HepG2 (cell line): ENCODE measurements at regions not wholly inside any gene's neighbourhood (a gene's known extent, or its start where the extent isn't known, plus 50 kb on each side); places are given as distances from the start of the nearest gene placed in this dataset.

Source experiments
- ATAC-seq: fragments of 200-7000 bp; cut with Tn5 transposase; 3 replicates; pipeline ENCODE4 v1.9.1; 2020; ENCODE audit warnings: mild to moderate bottlenecking, moderate library complexity
- BruUV-seq: library from RNA; stranded (reverse); fragments of 400-500 nt; replicated peaks from 2 replicates; lab custom pipeline; 2021; lab: Mats Ljungman, UMichigan
- CTCF ChIA-PET: fragments of 300-600 bp; formaldehyde crosslinking; extraction: SDS; loops from one replicate; lab custom pipeline; 2021; ENCODE audit warnings: low total read pairs, inconsistent platforms, low intra/inter-chr PET ratio; lab: Yijun Ruan, JAX
- POLR2A ChIA-PET: fragments of 350-600 bp; sonication (Branson Sonifier 250); formaldehyde crosslinking; loops from one replicate; lab custom pipeline; 2020; ENCODE audit warnings: antibody characterized with exemption, inconsistent platforms; lab: Yijun Ruan, JAX
- DNase-seq: peaks from one replicate; pipeline ENCODE4 v3.0.0-alpha.2; 2015; ENCODE audit warnings: low spot score
- FAIRE-seq: peaks from 3 replicates; lab custom pipeline; 2011; peaks lifted over from hg19 to GRCh38; lab: Jason Lieb, UNC
- H2AFZ ChIP-seq: one replicate; pipeline ENCODE4 v1.6.1; 2011; ENCODE audit warnings: low read length, inconsistent platforms
- H3K27ac ChIP-seq: fragments of 300-600 bp; 3 replicates; pipeline ENCODE4 v1.8.0; 2011; ENCODE audit warnings: mixed run types, mild to moderate bottlenecking, mixed read lengths, low read length, inconsistent platforms; ENCODE audit not compliant: insufficient read depth; ENCODE audit errors: extremely low read length
- H3K27me3 ChIP-seq, 2 experiments: fragments of 200-600 bp in 1 of 2; 2 replicates in 1 of 2; 3 replicates in 1 of 2; pipeline versions ENCODE4 v1.6.0 to v1.8.0; 2011; ENCODE audit warnings: low read length in 2 of 2, mild to moderate bottlenecking in 2 of 2, moderate library complexity in 2 of 2, inconsistent platforms in 1 of 2; ENCODE audit not compliant: insufficient read depth in 2 of 2, control insufficient read depth in 1 of 2
- H3K36me3 ChIP-seq, 2 experiments: fragments of 200-600 bp in 1 of 2; replicated peaks in 1 of 2; 2 replicates in 1 of 2; 3 replicates in 1 of 2; pipeline versions ENCODE4 v1.5.1 to v1.8.0; 2011; ENCODE audit warnings: low read length in 2 of 2, inconsistent platforms in 1 of 2; ENCODE audit not compliant: insufficient read depth in 2 of 2, control insufficient read depth in 1 of 2
- H3K4me1 ChIP-seq: 2 replicates; pipeline ENCODE4 v1.5.1; 2012; ENCODE audit warnings: low read length, inconsistent platforms; ENCODE audit not compliant: insufficient read depth
- H3K4me2 ChIP-seq: 2 replicates; pipeline ENCODE4 v1.6.0; 2011; ENCODE audit warnings: low read depth, low read length, inconsistent platforms
- H3K4me3 ChIP-seq, 3 experiments: fragments of 200-600 bp in 1 of 3; sonication (generic), shearing (Covaris generic) in 1 of 3; replicated peaks in 1 of 3; 2 replicates each; pipeline ENCODE4 v1.5.1; 2011 to 2016; ENCODE audit warnings: low read length in 3 of 3, inconsistent platforms in 2 of 3, low read depth in 2 of 3, mild to moderate bottlenecking in 2 of 3, control low read depth in 1 of 3, mixed read lengths in 1 of 3; ENCODE audit not compliant: insufficient read depth in 1 of 3
- H3K79me2 ChIP-seq: one replicate; pipeline ENCODE4 v1.6.1; 2011; ENCODE audit warnings: low read length, inconsistent platforms; ENCODE audit not compliant: insufficient read depth
- H3K9ac ChIP-seq: 2 replicates; pipeline ENCODE4 v1.6.0; 2011; ENCODE audit warnings: mild to moderate bottlenecking, low read depth, low read length, inconsistent platforms; ENCODE audit not compliant: insufficient read depth
- H3K9me3 ChIP-seq: 2 replicates; pipeline ENCODE4 v1.5.1; 2012; ENCODE audit warnings: mild to moderate bottlenecking, low read length
- H4K20me1 ChIP-seq: 2 replicates; pipeline ENCODE4 v1.6.0; 2011; ENCODE audit warnings: inconsistent platforms, mild to moderate bottlenecking, low read length, moderate library complexity; ENCODE audit not compliant: insufficient read depth
- FOXP1 ChIP-seq, 2 experiments: fragments of 450-650 bp in 1 of 2; IDR thresholded peaks; 2 replicates each; pipeline ENCODE4 v1.6.1; 2017 to 2018; ENCODE audit warnings: antibody characterized with exemption in 1 of 2
- HNRNPLL ChIP-seq: fragments of 200-400 bp; formaldehyde crosslinking; IDR thresholded peaks from 2 replicates; pipeline ENCODE4 v1.6.1; 2017; ENCODE audit warnings: mild to moderate bottlenecking, low read depth, low read length; ENCODE audit not compliant: poor library complexity, severe bottlenecking
- KDM1A ChIP-seq: IDR thresholded peaks from 2 replicates; pipeline ENCODE4 v1.6.1; 2016; ENCODE audit warnings: missing compliant biosample characterization
- KLF16 ChIP-seq, 2 experiments: sonication (generic) in 1 of 2; formaldehyde crosslinking in 1 of 2; IDR thresholded peaks; 2 replicates each; pipeline versions ENCODE4 v1.6.1 to v1.8.0; 2016 to 2023; ENCODE audit warnings: missing genetic modification reagents in 2 of 2, missing compliant biosample characterization in 1 of 2
- TSC22D2 ChIP-seq: sonication (generic); formaldehyde crosslinking; IDR thresholded peaks from 2 replicates; pipeline ENCODE4 v1.5.1; 2020; ENCODE audit warnings: missing genetic modification reagents, mild to moderate bottlenecking, borderline replicate concordance
- ZFP62 ChIP-seq: sonication (generic); formaldehyde crosslinking; IDR thresholded peaks from 2 replicates; pipeline ENCODE4 v1.4.0; 2020; ENCODE audit warnings: missing genetic modification reagents
- ZNF264 ChIP-seq: sonication (generic); formaldehyde crosslinking; IDR thresholded peaks from 2 replicates; pipeline ENCODE4 v1.4.0; 2020; ENCODE audit warnings: missing genetic modification reagents
- ZNF678 ChIP-seq: sonication (generic); formaldehyde crosslinking; IDR thresholded peaks from 2 replicates; pipeline ENCODE4 v1.4.0; 2020; ENCODE audit warnings: mild to moderate bottlenecking, missing genetic modification reagents
- ZNF879 ChIP-seq: sonication (generic); formaldehyde crosslinking; IDR thresholded peaks from 2 replicates; pipeline ENCODE4 v1.8.1; 2023; ENCODE audit warnings: missing genetic modification reagents
- ZNF883 ChIP-seq: sonication (generic); formaldehyde crosslinking; IDR thresholded peaks from 2 replicates; pipeline ENCODE4 v1.5.1; 2020; ENCODE audit warnings: mild to moderate bottlenecking, missing genetic modification reagents; ENCODE audit errors: not compliant biosample characterization
- WGBS: methylation state at CpG from one replicate; pipeline ENCODE4 v1.1.6; 2017; ENCODE audit warnings: low lambda C conversion rate; 5-methylcytosine and 5-hydroxymethylcytosine counted together
- in situ Hi-C: cut with HindIII; loops from 2 replicates; pipeline ENCODE4 v1.10.0; 2017; ENCODE audit warnings: low pct_unique_long_range_greater_than_20kb; ENCODE audit not compliant: extremely low pct_ligation_motif_present
- intact Hi-C: fragments of 100-400 bp; cut with micrococcal nuclease; formaldehyde crosslinking; loops from one replicate; pipeline ENCODE4 v1.10.0; 2022; ENCODE audit not compliant: unreplicated experiment

DNA sequence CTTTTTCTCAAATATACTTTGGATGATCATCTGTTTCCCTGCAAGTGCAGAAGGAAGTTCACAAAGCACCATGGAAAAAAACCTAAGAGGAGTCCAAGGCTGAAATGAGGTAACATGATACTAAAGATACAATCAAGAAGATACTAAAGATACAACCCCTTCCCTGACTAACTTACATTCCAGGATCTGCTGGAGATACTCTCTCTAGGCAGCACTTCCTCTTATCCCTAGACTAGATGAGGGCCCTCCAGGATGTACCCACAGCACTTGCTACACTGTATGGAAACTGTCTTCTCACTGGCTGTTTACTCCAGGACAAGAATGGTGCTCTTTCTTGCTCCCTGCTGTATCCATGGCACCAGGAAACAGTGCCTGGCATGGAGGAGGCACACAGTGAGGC is 116.4 kb upstream of the NFE2L3 start (continued):
- no peak for TF ChIP-seq KLF16 (CRISPR knock-in tag; IDR thresholded peaks at IDR 0.05)
- no peak for TF ChIP-seq ZNF879 (CRISPR knock-in tag)
- TF ChIP-seq ZNF264 (CRISPR knock-in tag): no peak
- no peak for TF ChIP-seq ZNF883 (CRISPR knock-in tag)
- TF ChIP-seq KDM1A (CRISPR knock-in tag): no peak
- TF ChIP-seq HNRNPLL: no peak
- TF ChIP-seq ZFP62 (CRISPR knock-in tag): no peak
- no peak for TF ChIP-seq ZNF678 (CRISPR knock-in tag)

GRCh38 chr7:26036092-26036491 is 115.9 kb upstream of the NFE2L3 start:
- Histone ChIP-seq H3K4me3 (no peak overlapping the region), H3K36me3 (no peaks in the 10 kb centered on the region), H3K27me3 (peaks cover 0 to 8% of the 10 kb centered on the region in 2 experiments; a peak in 2 of 5 replicates), H3K27ac (no peak overlapping the region), H4K20me1 (no peaks in the 10 kb centered on the region), H3K9ac (no peak overlapping the region), H3K9me3 (no peaks in the 10 kb centered on the region), H3K4me2 (no peak overlapping the region), H2AFZ (no peak overlapping the region), H3K4me1 (no peaks in the 10 kb centered on the region), H3K79me2 (no peaks in the 10 kb centered on the region)
- intact Hi-C loops (no loop called here), in situ Hi-C loops (no loop called here)
- BruUV-seq: no TSS peak
- TF ChIP-seq TSC22D2 (CRISPR knock-in tag) (no peak), FOXP1 (IDR thresholded peaks at IDR 0.05) (peak; percentile 70; the same call in 1 of the 2 replicates), FOXP1 (CRISPR knock-in tag; IDR thresholded peaks at IDR 0.05) (no peak)
- WGBS: 0% methylated on average over 1 of the region's 1 CpG
- no peak for ATAC-seq
- DNase-seq: no peak
- ChIA-PET POLR2A (no interaction called here), CTCF (no interaction called here)
- FAIRE-seq: no peak
